NCI-H2029 (cell line): ENCODE measurements at regions not wholly inside any gene's neighbourhood (a gene's known extent, or its start where the extent isn't known, plus 50 kb on each side); places are given as distances from the start of the nearest gene placed in this dataset.
"Not testable (repeated sequence)": the region's sequence is repeated elsewhere in the genome, so short reads cannot be mapped to it uniquely, and the experiment has no call there.

ENCODE experiments used
- DNase-seq: peaks from one replicate; lab custom pipeline; 2025; lab: John Stamatoyannopoulos, UW

DNA sequence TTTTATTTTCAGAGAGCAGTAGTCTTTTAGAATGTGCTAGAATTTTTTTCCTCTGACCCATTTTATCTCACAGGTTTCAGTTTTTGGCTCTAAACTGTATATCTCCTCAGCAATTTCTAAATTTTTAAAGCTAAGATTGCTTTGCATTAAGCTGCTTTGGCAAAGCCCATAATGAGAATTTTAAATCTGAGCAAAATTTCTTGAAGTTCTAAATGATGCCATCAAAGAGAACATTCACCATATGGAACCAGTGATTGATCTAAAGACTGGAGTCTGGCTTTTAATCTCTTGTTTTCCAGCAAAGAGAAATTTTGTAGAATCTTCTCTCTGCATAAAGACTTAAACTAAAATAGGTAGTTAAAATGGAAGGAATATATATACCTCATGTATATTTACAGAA is 313.6 kb downstream of the TBC1D32 start:
- no peak for DNase-seq

DNA sequence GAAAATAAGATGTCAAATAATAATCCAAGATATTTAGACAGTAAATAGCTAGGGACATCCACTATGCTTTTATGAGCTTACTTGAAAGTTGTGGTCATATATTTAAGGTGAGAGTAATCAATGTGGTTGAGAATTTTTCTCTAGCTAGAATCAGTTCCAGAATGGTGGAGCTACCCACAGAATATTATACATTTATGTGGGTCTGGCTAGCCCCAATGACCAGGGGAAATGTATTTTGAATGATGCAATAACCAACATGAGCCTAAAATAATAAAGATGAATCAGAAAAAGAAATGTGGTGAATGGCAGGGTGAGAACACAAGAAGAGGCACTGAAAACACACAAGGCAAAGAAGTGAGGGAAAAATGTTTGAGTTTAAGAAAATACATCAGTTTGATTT is 325.7 kb downstream of the TBC1D32 start:
- DNase-seq: no peak

DNA sequence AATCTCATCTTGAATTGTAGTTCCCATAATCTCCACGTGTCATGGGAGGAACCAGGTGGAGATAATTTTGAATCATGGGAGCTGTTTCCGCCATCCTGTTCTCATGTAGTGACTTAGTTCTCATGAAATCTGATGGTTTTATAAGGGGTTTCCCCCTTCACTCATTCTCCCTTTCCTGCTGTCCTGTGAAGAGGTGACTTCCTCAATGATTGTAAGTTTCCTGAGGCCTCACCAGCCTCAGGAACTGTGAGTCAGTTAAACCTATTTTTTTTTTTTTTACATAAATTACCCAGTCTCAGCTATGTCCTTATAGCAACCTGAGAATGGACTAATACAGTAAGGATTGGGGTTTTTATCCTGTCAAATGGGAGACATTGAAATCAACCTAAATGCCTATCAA is 328.3 kb downstream of the TBC1D32 start:
- DNase-seq: no peak

DNA sequence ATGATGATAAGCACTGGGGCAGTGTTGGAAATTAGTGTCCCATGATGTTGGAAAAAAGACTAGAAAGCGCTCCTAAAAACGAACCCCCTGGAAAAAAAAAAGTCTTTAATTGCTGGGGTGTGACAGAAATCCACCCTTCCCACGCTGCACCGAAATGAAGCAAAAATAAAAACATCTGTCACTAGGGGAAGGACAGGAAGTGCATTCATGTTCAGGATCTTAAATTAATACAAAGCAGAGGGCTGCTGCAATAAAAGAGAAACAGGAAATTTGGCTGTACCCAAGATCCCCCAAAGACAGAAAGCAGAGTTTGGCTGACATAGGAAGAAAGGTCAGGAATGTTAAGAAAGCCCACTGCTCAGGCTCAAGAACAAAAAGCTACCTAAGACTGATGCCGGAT is 333.9 kb downstream of the TBC1D32 start:
- DNase-seq: no peak

DNA sequence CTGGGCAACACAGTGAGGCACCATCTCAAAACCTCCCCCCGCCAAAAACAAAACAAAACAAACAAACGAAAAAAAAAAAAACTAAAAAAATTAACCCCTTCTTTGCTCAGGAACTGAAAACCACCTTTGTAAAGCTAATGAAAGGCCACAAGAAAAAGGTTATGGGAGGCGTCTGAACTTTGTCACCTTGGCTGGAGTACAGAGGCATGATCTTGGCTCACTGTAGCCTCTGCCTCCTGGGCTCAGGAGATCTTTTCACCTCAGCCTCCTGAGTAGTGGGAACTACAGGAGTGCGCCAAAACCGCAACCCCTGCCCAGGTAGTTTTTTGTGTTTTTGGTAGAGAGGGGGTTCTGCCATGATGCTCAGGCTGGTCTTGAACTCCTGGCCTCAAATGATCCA is 337.9 kb downstream of the TBC1D32 start:
- no peak for DNase-seq

DNA sequence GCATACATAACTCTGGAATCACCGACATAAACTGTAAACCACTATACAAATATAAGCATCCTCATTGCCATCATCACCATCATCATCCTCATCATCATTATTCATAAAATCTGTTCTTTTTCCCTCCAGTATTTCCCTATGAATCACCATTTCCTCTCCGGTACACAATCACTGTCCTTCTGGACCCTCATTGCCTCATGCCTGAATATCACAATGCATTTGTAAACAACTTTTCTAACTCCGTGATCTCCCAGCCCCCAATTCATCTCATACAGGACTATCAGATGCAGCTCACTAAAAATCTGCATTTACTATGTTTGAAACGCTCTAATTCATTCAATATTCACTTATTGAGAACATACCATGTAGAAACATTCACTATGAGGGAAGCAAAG is 339.7 kb downstream of the TBC1D32 start:
- DNase-seq: no peak

DNA sequence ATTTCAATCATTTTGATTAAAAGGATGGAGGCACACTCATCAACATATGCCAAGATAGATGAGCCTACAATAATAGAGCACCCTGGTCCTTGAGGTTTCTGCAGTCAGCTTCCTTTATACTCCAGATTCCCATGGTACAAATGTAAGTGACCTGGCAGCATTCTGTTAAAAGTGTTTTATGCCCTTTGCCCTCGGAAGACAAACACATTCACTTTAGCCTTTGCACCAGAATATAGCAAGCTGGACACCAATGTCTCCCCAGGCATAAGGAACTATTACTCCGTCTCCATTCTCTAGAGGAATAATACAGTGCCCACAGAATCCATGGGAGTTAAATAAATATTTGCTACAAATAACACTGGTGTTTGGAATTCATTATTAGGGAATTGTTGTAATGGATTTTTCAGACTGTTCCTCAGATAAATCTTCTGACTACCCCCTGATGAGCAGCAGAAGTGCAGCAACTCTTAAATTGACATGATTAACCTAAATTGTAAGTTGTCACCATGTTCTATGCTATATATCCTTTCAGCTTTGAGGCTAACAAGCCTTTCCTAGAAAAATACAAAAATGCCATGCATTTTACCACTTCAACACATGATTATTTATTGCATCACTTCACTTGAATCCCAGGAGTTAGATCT is 340.2 kb downstream of the TBC1D32 start:
- DNase-seq: no peak

DNA sequence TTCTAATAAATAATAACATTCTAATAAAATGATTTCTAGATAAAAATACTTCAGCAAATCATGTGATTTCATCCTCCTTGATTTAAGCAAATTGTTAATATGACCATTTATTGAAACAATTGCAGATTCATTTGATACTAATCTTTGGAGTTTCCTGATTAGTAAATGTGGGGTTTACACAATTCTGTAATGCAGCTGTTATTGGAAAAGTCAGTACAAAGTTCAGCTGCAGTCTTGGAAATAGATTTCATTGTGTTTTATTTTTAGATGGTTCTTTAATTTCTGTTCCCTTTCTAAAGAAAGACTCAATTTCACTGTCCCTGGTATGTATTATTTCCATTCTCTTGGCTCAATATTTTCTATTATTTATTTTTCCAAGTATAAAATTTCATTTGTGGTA is 342.0 kb downstream of the TBC1D32 start:
- DNase-seq: no peak

DNA sequence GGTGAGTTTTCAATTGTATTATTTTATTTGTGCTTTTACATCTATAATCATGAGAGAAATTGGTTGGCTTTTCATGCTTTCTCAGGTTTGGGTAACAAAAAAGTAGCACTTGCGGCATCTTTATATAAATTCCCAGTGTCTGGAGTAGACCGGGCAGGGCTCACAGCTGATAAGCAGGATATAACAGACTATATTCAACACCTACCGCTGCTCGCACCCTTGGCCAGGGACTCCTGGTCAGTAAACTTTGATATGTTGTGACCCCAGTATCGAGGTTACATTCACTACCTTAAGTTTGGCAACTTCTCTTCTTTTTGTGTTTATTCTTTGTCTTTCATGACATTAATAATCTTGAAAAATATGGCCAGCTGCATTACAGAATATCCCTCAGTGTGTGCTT is 343.4 kb downstream of the TBC1D32 start:
- DNase-seq: no peak

DNA sequence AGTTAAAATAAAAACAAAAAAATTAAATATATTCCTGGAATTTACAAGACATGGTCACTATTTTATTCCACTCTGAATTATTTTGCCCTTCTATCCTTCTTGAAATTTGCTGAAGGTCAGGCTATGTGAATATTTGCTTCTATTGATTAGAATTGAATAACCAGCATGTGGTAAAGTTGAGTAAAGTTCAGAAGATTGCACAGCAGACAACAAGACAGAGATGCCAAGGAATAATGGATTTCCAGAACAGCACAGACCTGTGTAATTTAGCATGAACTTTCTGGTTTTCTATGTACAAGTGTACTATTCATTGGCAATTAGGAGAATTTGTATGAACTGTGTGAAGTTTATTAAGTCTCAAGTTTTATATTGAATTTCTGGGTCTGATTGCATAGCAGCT is 352.4 kb downstream of the TBC1D32 start:
- DNase-seq: no peak

DNA sequence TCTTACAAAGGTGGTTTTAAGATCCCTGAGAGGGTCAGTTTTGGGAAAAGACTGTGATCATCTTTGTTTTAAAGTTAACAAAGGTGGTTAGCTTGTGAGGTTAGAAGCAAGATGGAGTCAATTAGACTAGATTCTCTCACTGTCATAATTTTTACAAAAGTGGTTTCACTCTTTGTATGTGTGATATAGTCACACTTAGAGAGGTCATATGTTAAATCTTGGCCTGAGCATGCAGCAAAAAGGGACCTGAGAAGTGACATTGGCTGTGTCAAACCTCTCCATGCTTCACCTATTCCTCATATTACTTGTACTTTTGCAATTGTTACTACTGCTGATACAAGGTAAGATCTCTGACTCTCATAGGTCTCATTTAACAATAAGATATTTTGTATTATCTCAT is 368.0 kb downstream of the TBC1D32 start:
- no peak for DNase-seq

DNA sequence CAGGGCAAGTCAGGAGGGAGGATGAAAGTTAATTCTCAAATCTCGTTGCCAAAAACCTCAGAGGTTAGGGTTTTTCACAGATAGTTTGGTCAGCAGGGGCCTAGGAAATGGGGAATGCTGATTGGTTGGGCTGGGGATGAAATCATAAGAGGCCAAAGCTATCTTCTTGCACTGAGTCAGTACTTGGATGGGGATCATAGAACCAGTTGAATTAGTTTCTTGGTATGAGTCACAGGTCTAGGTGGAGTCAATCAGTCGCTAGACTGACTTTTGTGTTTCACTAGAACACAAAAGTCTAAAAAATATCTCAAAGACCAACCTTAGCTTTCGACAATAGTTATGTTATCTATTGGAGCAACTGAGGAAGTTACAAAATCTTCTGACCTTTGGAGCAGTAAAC is 368.5 kb downstream of the TBC1D32 start:
- no peak for DNase-seq

DNA sequence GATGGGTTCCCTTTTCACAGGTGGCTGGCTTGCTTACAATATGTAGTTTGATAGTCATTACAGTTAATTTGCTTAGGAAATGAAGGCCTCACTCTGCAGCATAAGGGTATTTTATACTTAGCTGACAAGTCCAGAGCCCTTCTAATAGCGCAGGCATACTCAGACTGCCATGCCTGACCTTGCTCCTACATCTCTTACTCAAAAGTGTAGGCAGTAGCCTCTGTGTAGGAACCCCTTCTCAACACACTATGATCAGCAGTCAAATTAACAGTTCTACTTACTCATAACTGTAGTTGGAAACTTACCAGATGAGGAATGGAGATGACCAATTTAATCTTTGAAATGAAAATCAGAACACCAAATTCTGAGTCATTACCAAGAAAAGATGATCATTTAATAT is 373.5 kb downstream of the TBC1D32 start:
- no peak for DNase-seq

DNA sequence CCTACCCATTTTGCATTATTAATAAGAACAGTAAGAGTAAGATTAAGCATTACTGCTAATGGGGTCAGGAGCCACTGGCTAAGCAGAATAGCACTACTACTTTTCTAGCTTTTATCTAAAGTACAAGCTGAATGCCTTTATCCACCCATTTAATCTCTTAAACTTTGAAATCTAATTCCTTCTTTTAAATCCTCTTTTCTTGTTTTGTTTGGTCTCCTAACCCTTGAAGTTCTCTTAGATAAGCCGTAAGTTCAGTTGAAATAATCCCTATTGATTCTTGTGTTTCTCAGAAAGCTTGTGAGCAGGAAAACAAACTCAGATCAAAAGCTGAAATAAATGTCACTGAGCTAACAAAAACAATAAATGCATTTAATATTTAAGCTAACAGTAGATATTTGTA is 380.2 kb downstream of the TBC1D32 start:
- no peak for DNase-seq

DNA sequence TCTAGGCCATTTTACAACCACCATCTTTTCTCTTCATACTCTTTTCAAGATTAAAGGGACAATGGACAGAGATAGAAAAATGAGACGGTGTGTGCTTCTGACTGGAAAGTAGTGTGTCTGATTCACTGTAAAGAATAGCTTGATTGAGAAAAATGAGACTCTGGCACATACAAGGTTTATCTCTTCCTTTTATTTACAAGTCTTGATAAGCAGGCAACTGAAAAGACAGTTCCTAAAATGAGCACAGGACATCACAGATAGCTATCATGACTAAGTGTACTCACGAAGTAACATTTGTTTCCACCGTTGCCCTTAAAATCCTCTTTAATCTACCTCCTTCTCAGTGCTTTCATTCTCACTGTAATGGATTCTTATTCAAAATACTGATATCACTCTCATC is 383.0 kb downstream of the TBC1D32 start:
- no peak for DNase-seq

DNA sequence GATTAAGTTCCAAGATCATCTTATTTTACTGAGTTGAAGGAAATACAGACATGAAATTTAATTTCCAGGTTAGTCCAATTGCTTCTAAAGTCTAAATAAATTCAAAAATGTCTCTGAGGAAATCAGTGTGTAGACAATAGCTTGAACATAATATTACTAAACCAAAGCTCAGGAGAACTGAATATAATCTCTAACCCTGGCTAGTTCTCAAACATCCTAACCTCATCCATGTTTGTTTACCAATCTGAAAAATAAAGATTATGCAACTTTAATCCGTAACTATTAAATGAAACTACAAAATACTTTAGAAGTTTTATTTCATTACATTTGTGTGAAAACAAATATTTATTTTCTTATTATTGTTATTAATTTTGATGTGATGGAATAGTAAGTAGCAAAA is 387.2 kb downstream of the TBC1D32 start:
- DNase-seq: no peak

DNA sequence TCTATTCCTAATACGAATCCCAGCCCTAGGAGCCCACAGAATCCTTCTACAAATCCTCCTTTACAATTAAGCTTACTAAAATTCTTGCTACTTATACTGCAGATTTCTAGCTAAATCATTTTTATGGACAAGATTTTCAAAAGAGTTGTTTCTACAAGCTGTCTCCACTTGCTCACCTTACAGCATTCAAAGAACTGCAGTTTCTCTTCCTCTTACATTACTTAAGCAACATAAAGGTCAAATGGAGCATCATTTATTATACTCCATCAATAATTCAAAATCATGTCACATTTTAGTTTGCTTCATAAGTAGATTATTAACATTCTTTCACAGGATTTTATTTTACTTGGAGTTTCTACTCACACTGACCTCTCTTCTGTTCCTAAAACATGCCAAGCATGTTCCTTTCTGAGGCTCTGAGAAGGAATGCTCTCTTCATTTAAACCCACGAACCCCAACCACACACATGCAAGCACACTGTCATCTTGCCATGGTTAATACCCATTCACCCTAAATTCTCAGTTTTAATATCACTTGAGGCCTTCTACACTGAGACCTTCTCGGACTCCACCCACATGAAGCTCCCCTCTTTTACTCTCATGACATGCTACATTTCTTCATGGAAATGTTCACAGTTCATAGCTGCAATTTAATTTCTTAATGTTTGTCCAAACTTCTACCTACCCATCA is 388.2 kb downstream of the TBC1D32 start:
- no peak for DNase-seq

DNA sequence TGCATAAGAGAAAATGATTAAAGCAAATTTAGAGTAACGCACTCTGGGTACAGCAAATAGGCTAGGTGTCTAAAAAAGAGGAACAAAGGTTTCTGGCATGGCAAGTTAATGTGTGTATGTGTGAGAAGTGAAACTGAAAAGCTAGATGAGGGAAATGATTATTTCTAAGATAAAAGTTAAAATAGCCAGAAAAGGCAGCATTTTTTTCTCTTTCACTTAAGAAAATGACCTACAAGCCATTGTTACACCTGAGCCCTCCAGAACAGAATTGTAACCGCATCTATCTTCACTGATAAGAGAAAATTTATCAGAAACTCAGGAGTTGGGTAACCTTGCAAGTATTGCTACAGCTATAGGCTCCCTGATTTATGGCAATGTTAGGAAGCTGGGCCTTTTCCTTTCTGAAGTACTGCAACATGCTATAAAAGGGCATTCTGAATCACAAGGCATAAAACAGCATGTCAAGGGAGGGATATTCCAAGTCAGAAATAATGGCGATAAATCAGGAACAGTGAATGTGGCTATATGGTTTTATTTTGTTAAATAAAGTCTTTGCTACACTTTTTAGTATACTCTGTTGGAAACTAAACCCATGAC is 395.3 kb downstream of the TBC1D32 start:
- no peak for DNase-seq

DNA sequence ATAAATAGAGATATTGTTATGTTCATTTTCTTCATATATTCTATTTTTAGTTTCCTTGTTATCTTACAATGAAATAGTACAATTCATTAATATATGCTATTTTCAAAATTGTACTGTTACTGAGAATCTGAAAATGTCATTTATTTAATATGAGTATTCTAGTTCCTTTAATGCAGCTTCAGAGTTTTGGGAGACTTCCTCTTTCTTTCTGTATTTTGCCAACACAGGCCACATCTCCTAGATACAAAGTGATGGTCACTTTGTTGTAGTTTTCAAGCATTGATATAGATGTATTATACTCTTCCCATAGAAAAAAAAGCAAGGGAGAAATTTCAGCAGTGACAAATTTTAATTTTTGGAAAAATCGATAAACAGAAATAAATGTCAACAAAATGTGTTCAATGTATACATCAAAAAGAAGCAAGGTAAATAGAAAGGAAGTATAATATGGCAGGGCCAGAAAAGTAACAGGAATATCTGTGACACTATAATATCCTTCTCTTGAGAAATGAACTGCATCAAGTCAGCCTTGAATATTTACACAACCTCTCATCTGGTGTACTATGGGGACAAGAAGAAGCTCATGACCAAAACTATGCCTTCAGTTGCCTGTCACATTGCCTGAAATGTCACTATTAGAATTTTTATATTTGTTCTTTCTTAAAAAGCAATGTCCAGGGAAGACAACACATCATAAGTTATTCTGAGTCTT is 396.0 kb downstream of the TBC1D32 start:
- DNase-seq: no peak

DNA sequence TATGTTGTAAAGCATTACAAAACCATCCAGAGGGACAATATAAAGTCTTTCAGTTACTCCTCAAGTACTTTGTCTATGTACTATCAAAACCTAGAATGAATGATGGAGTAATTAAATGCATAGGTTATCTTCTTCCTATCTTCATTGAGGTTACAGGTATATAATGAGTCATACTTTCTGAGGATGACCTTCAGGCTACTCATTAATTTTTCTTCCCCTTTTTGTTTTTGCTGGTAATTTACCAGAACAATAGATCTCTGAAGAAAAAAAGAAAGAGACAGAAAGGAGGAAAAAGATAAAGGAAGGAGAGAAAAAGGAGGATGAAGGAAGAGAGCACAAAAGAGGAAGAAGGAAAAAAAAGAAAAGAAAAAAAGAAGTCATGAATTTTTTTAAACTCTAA is 398.4 kb downstream of the TBC1D32 start:
- no peak for DNase-seq

DNA sequence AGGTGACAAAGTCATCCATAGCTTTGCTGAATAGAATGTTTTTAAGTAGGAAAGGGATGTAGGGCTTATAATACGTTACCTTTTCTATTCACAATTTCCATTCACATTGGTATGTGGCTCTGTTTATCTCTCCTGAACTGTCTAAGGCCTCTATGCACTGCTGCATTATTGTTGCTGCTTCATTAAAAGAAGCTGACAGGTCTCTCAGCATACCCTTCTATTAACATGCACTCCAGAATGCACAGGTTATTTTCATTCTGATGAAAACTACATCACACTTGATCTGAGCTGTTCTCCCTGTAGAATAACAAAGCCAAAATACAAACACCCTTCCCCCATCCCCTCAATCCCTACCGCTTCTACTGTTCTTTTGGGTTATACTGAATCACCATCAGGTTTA is 399.3 kb downstream of the TBC1D32 start:
- DNase-seq: no peak

DNA sequence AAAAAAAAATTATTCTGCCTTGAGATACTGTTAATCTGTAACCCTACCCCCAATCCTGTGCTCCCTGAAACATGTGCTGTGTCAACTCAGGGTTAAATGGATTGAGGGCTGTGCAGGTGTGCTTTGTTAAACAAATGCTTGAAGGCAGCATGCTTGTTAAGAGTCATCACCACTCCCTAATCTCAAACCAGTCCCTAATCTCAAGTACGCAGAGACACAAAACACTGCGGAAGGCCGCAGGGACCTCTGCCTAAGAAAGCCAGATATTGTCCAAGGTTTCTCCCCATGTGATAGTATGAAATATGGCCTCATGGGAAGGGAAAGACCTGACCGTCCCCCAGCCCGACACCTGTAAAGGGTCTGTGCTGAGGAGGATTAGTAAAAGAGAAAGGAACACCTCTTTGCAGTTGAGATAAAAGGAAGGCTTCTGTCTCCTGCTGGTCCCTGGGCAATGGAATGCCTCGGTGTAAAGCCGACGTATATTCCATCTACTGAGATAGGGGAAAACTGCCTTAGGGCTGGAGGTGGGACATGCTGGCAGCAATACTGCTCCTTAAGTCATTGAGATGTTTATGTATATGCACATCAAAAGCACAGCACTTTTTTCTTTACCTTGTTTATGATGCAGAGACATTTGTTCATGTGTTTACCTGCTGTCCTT is 402.6 kb downstream of the TBC1D32 start:
- not testable (repeated sequence) for DNase-seq

DNA sequence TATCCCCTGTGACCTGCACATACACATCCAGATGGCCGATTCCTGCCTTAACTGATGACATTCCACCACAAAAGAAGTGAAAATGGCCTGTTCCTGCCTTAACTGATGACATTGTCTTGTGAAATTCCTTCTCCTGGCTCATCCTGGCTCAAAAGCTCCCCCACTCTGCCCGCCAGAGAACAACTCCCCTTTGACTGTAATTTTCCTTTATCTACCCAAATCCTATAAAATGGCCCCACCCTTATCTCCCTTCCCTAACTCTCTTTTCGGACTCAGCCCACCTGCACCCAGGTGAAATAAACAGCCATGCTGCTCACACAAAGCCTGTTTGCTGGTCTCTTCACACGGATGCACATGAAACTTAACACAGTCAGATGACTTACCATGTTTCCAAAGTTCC is 403.8 kb downstream of the TBC1D32 start:
- not testable (repeated sequence) for DNase-seq
